ENCODE measurements at regions not wholly inside any gene's neighbourhood (a gene's known extent, or its start where the extent isn't known, plus 50 kb on each side); places are given as distances from the start of the nearest gene placed in this dataset.
"Not testable (repeated sequence)": the region's sequence is repeated elsewhere in the genome, so short reads cannot be mapped to it uniquely, and the experiment has no call there.

GRCh38 chr1:113307771-113308445, 82.4 kb upstream of the MAGI3 start:
- no peak for DNase-seq

- DNase-seq: not testable (repeated sequence)
These were observed 77.7 kb upstream of the MAGI3 start for GRCh38 chr1:113312651-113313050.

GRCh38 chr1:113314600-113314999, 75.7 kb upstream of the MAGI3 start:
- DNase-seq: no peak

GRCh38 chr1:113320272-113320671, 70.0 kb upstream of the MAGI3 start:
- DNase-seq: no peak

GRCh38 chr1:113320972-113321680, 69.2 kb upstream of the MAGI3 start:
- DNase-seq: no peak

- DNase-seq: no peak
These were observed 68.4 kb upstream of the MAGI3 start for GRCh38 chr1:113321771-113322387.

- no peak for DNase-seq
These were observed 67.9 kb upstream of the MAGI3 start for GRCh38 chr1:113322439-113322838.

- no peak for DNase-seq
These were observed 65.3 kb upstream of the MAGI3 start for GRCh38 chr1:113325022-113325421.

- DNase-seq: no peak
These were observed 63.3 kb upstream of the MAGI3 start for GRCh38 chr1:113326976-113327375.

- no peak for DNase-seq
These were observed 57.3 kb upstream of the MAGI3 start for GRCh38 chr1:113333056-113333455.

- DNase-seq: no peak
These were observed 50.3 kb upstream of the MAGI3 start for GRCh38 chr1:113340038-113340437.

Data from retina (tissue), 1 donor.